ENCODE measurements at regions not wholly inside any gene's neighbourhood (a gene's known extent, or its start where the extent isn't known, plus 50 kb on each side); places are given as distances from the start of the nearest gene placed in this dataset.

DNA sequence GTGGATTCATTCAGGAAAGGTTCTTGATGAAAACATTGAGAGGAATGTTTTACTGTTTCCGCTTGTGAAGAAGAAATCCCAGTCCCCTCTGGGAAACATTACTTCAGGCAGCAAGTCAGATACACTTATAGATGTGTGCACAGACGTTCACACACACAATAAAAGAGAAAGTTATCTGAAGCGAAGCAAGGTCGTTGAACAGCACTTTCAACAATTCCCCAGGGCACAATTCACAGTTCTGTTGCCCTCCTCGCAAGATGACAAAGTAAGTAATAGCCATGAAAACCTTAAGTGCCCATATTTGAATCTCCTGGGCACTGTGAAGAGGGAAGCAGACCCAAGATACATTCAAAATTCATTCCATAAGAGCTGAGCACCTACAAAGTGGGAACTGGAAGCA, 156.6 kb upstream of the CAND1 start:
- ChIA-PET CTCF (no interaction called here), POLR2A (no interaction called here)
- TF ChIP-seq, protein P1, sequence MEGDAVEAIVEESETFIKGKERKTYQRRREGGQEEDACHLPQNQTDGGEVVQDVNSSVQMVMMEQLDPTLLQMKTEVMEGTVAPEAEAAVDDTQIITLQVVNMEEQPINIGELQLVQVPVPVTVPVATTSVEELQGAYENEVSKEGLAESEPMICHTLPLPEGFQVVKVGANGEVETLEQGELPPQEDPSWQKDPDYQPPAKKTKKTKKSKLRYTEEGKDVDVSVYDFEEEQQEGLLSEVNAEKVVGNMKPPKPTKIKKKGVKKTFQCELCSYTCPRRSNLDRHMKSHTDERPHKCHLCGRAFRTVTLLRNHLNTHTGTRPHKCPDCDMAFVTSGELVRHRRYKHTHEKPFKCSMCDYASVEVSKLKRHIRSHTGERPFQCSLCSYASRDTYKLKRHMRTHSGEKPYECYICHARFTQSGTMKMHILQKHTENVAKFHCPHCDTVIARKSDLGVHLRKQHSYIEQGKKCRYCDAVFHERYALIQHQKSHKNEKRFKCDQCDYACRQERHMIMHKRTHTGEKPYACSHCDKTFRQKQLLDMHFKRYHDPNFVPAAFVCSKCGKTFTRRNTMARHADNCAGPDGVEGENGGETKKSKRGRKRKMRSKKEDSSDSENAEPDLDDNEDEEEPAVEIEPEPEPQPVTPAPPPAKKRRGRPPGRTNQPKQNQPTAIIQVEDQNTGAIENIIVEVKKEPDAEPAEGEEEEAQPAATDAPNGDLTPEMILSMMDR (IDR thresholded peaks at IDR 0.05; ENCODE audit: insufficient read depth, low read length, missing control alignments): no peak

DNA sequence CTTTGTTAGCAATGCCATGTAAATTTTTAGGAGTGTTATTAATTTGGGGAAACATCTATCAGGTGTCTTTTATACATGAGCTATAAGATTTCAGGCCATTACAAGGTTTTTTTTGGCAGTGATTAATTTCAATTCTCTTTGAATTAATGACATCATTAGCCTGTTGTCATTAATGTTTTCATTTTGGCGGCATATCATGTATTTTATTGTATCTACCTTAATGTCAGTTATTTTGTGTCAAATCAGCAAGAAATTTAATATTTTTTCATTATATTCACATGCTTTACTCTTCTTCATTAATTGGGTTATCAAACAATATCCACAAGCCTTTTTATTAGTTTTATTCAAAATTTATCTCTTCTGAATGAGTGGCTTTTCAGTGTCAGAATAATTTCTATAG, 153.0 kb upstream of the CAND1 start:
- CTCF ChIA-PET: no interaction called here

More for the DNA sequence above, 156.6 kb upstream of the CAND1 start:
- H3K4me3 ChIP-seq (ENCODE audit: low read depth, low read length): no peak overlapping the region
- no peak for DNase-seq (ENCODE audit: low read depth, low spot score)

DNA sequence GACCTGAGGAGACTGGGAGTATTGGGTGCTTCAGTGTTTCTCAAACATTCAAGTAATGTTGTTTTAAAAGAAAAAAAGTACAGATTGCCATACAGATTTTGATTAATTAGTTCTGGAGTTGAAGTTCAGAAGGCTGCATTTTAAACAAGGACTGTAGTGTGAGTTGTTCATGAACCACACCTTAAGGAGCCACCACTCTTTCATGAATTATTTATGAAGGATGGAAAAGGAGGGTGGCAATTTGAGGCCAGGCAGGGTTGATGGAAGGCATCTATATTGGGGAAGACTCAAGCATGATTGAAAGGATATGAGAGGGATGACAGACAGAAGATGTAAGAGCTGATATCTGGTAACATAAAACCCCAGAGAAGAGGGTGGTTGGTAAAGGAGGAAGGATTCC, 146.6 kb upstream of the CAND1 start:
- DNase-seq (ENCODE audit: low read depth, low spot score): no peak
- TF ChIP-seq, protein P1 (IDR thresholded peaks at IDR 0.05; ENCODE audit: insufficient read depth, low read length, missing control alignments): no peak
- ChIA-PET POLR2A (no interaction called here), CTCF (no interaction called here)
- H3K4me3 ChIP-seq (ENCODE audit: low read depth, low read length): no peak overlapping the region

More for the DNA sequence above, 153.0 kb upstream of the CAND1 start:
- H3K4me3 ChIP-seq (ENCODE audit: low read depth, low read length): no peak overlapping the region
- TF ChIP-seq, protein P1 (IDR thresholded peaks at IDR 0.05; ENCODE audit: insufficient read depth, low read length, missing control alignments): no peak
- POLR2A ChIA-PET: no interaction called here
- DNase-seq (ENCODE audit: low read depth, low spot score): no peak

DNA sequence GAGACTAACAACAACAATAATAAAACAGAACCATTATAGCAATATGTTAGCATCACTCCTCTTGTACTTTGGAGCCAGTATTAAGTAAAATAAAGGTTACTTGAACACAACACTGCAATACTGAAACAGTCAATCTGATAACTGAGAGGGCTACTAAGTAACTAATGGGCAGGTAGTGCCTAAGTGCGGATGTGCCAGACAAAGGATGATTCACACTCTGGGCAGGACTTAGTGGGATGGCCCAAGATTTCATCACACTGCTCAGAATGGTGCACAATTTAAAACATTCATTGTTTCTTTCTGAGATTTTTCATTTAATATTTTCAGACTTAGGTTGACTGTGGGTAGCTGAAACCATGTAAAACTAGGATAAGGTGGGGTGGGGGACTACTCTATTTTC, 131.9 kb upstream of the CAND1 start:
- no peak overlapping the region for H3K4me3 ChIP-seq (ENCODE audit: low read depth, low read length)
- TF ChIP-seq, protein P1 (IDR thresholded peaks at IDR 0.05; ENCODE audit: insufficient read depth, low read length, missing control alignments): no peak
- no peak for DNase-seq (ENCODE audit: low read depth, low spot score)
- ChIA-PET CTCF (no interaction called here), POLR2A (no interaction called here)

DNA sequence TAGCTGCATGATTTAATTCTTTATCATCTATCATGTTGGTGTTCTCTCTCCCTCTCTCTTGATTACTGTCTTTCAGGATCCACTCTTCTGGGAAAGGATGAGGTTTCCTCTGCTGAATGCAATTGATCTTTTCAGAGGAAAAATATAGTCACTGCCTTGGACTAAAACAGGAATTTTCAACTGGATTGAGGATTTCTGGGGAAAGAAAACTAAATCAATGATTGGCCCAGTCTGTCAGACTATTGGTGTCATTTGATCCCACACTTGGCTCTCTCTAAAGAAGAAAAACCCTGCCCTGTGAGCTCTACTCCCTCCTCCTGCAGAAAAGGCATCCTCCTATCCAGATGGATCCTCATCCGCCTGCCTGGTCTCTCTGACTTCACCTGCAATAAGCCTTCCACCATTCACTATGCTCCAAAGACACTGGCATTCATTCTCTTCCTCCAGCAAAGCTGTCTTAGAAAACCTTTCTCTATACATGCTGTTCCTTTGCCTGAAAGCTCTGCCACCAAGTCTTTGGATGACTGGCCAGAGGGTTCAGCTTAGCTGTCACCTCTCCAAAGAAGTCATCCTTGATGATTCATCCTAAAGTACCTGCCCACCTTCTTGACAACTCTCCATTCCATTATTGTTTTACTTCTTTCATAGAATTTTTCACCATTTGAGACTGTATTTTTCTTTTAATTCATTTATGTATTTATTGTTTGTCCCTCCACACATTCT, 127.7 kb upstream of the CAND1 start:
- DNase-seq (ENCODE audit: low read depth, low spot score): no peak
- TF ChIP-seq, protein P1 (IDR thresholded peaks at IDR 0.05; ENCODE audit: insufficient read depth, low read length, missing control alignments): no peak
- no peak overlapping the region for H3K4me3 ChIP-seq (ENCODE audit: low read depth, low read length)
- ChIA-PET CTCF (no interaction called here), POLR2A (no interaction called here)

DNA sequence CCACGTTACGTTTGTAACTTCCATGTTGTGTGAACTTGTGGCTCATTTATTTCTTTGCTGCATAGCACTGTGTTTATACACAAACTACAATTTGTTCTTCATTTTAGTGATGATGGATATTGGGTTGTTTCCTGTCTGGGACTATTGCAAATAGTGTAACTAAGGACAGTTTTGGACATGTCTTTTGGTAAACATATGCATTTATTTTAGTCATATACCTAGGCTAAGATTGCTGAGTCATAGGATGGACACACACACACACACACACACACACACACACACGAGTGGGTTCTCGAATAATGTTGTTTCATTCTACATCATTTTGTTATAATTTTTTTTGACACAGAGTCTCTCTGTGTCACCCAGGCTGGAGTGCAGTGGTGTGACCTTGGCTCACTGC, 123.5 kb upstream of the CAND1 start:
- ChIA-PET POLR2A (no interaction called here), CTCF (no interaction called here)
- no peak for DNase-seq (ENCODE audit: low read depth, low spot score)
- TF ChIP-seq, protein P1 (IDR thresholded peaks at IDR 0.05; ENCODE audit: insufficient read depth, low read length, missing control alignments): no peak
- H3K4me3 ChIP-seq (ENCODE audit: low read depth, low read length): no peak overlapping the region
